DND-41 (cell line): ENCODE measurements at regions not wholly inside any gene's neighbourhood (a gene's known extent, or its start where the extent isn't known, plus 50 kb on each side); places are given as distances from the start of the nearest gene placed in this dataset.

Experiments
- EZH2 ChIP-seq: IDR thresholded peaks from 3 replicates; pipeline ENCODE4 v1.6.1; 2012; ENCODE audit warnings: borderline replicate concordance, low read depth, mild to moderate bottlenecking, moderate library complexity, low read length, inconsistent platforms; ENCODE audit not compliant: severe bottlenecking
- TF ChIP-seq, protein P1 (sequence below): IDR thresholded peaks from 2 replicates; pipeline ENCODE4 v1.5.1; 2012; ENCODE audit warnings: borderline replicate concordance, low read length, moderate library complexity, mild to moderate bottlenecking; ENCODE audit not compliant: poor library complexity, severe bottlenecking; ENCODE audit errors: extremely low read depth

DNA sequence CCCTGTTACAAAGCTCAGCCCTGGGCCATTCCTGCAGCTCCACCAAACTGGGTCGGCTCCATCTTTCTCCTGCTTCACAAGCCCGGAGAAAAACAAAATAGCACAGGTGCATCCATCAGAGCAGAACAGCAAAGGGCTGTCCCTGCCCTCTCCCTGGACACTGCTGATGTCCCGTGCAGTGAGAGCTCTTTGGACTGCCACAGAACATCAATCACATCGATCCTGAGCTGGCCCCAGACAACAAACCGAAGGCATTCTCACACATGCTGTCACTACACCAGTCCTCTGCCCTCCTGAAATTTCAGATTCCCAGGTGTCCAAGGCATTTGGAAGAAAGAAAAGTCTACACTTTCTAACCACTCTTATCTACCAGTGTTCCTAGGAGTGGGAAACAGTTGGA lies 427.1 kb upstream of the ZMIZ1 start:
- TF ChIP-seq, protein P1, sequence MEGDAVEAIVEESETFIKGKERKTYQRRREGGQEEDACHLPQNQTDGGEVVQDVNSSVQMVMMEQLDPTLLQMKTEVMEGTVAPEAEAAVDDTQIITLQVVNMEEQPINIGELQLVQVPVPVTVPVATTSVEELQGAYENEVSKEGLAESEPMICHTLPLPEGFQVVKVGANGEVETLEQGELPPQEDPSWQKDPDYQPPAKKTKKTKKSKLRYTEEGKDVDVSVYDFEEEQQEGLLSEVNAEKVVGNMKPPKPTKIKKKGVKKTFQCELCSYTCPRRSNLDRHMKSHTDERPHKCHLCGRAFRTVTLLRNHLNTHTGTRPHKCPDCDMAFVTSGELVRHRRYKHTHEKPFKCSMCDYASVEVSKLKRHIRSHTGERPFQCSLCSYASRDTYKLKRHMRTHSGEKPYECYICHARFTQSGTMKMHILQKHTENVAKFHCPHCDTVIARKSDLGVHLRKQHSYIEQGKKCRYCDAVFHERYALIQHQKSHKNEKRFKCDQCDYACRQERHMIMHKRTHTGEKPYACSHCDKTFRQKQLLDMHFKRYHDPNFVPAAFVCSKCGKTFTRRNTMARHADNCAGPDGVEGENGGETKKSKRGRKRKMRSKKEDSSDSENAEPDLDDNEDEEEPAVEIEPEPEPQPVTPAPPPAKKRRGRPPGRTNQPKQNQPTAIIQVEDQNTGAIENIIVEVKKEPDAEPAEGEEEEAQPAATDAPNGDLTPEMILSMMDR = no peak
- TF ChIP-seq EZH2 = no peak
